Activated T-helper 1 cell treated with anti-CD3 and anti-CD28 coated beads, Interleukin-12 subunit alpha, Interleukin-12 subunit beta, Interleukin-2, Interleukin-4 antibody, amounts not matched to agents 30 ng/mL and 10 ng/mL and 1 ng/mL, durations not matched to agents 14 hours and 24 hours and 36 hours (primary cell): ENCODE measurements at regions not wholly inside any gene's neighbourhood (a gene's known extent, or its start where the extent isn't known, plus 50 kb on each side); places are given as distances from the start of the nearest gene placed in this dataset.
"Not testable (repeated sequence)": the region's sequence is repeated elsewhere in the genome, so short reads cannot be mapped to it uniquely, and the experiment has no call there.

Experiments
- DNase-seq: peaks from one replicate; pipeline ENCODE4 v3.0.0; 2021; ENCODE audit warnings: low spot score
- H3K27ac Mint-ChIP-seq: one replicate; pipeline ENCODE4 v1.8.0; 2021; ENCODE audit warnings: mild to moderate bottlenecking, mixed read lengths
- H3K27me3 Mint-ChIP-seq: one replicate; pipeline ENCODE4 v1.8.0; 2022; ENCODE audit warnings: mild to moderate bottlenecking, moderate library complexity, mixed read lengths; ENCODE audit not compliant: insufficient read depth
- H3K36me3 Mint-ChIP-seq: one replicate; pipeline ENCODE4 v1.8.0; 2021; ENCODE audit warnings: low read depth, mixed read lengths
- H3K4me1 Mint-ChIP-seq: one replicate; pipeline ENCODE4 v1.8.0; 2021; ENCODE audit warnings: low read depth, mixed read lengths
- H3K4me3 Mint-ChIP-seq: one replicate; pipeline ENCODE4 v1.8.0; 2021; ENCODE audit warnings: mild to moderate bottlenecking, moderate library complexity, mixed read lengths
- H3K9me3 Mint-ChIP-seq: one replicate; pipeline ENCODE4 v1.8.0; 2021; ENCODE audit warnings: mixed read lengths
- intact Hi-C: fragments of 100-400 bp; cut with micrococcal nuclease; formaldehyde crosslinking; loops from one replicate; pipeline ENCODE4 v1.15.1; 2024

DNA sequence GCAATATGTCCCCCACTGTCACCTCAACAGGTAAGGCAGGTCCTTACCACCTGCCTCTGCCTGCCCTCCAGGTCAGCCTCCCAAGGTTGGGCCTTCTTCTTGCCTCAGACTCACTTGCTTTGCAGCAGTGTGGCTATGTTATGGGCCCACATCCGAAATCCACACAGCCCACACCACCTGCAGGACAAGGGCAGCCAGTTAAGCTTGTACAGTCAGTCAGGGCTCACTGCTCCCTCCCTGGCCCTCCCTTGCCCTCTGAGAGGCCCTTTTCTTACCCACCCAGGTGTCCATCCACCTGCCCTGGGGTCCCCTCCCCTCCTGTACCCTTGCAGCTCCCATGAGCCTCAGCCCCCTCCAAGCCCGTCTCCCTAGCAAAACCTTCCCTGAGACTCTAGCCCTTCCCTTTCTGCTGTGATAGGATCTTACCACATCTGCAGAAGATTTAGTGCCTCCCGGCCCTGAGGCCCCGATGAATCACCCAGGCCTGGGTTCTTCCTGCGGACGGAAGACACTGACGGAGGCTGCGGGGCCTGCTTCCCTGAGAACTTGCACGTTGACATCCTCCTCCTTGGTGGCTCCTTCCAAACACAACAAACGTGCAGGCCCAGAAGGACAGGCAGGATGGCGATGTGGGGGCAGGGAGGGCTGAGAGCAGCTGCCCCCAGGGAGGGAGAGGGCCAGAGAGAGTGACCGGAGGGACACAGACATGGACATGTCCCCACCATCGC is 5466.2 kb upstream of the TPTE start:
- H3K27me3 Mint-ChIP-seq, H3K4me1 Mint-ChIP-seq, H3K4me3 Mint-ChIP-seq, DNase-seq, H3K36me3 Mint-ChIP-seq, intact Hi-C loops, H3K27ac Mint-ChIP-seq, H3K9me3 Mint-ChIP-seq: not testable (repeated sequence)

DNA sequence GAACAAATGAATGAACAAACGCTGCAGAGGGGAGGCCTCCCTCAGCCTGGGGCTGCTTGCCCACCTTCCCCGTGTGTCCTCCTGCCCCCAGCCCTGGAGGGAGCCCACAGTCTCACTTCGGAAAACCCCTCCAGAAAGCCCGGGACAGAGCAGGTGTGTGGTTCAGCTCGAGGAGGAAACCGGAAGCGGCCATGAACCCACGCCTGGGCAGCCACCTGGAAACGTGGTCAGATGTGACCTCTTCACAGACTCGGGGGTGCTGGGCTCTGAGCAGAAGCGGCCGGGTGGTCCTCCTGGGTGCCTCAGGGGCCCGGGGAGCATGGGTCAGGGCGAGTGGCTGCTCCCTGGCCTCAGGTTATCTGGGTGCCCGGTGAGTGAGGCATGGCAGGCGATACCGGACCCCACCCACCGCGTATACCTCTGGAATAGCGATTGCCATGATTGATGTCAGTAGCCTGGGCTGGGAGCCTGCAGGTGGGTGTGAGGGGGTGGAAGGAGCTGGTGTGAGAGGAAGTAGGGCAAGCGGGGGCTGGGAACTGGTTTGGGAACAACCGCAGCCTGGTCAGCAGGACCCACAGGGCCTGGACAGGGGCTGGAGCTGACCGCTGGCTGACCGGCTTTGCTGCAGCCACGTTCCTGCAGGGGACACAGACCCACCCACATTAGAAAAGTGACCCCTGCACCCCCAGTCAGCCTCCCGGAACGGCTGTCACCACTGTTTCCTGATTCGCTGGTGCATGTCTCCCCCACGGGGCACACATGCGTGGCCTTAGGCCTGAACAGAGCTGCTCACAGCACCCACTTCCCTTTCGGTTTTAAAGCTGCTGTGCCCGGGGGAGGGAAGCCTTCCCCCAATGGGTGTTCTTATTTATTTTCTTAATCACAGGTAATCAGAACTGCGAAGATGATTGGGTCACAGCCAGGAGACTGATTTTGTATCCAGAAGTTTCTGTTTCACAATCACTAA is 5465.1 kb upstream of the TPTE start:
- H3K27me3 Mint-ChIP-seq, H3K9me3 Mint-ChIP-seq, H3K4me3 Mint-ChIP-seq, intact Hi-C loops, H3K4me1 Mint-ChIP-seq, H3K27ac Mint-ChIP-seq, H3K36me3 Mint-ChIP-seq, DNase-seq: not testable (repeated sequence)

DNA sequence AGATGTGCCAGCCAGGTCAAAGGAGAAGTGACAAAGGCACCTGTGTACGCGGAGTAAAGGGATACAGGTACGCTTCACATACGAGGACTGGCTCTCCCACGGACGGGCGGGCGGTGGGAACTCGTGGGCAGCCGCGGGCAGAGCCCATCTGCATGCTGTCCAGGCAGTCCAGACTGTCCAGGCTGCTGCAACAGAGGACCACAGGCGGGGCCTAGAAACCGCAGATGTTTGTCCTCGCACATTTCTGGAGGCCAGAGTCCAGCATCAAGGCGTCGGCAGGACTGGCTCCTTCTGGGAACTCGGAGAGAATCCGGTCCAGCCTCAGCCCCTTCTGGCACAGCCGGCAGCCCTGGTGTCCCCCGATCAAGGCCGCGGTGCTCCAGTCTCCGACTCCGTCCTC is 5464.3 kb upstream of the TPTE start:
- H3K9me3 Mint-ChIP-seq, intact Hi-C loops, H3K27ac Mint-ChIP-seq, H3K36me3 Mint-ChIP-seq, H3K27me3 Mint-ChIP-seq, DNase-seq, H3K4me1 Mint-ChIP-seq, H3K4me3 Mint-ChIP-seq: not testable (repeated sequence)

GRCh38 chr21:5060364-5061083 is 5460.9 kb upstream of the TPTE start:
- H3K4me3 Mint-ChIP-seq, H3K27me3 Mint-ChIP-seq, H3K9me3 Mint-ChIP-seq, H3K36me3 Mint-ChIP-seq, intact Hi-C loops, H3K27ac Mint-ChIP-seq, H3K4me1 Mint-ChIP-seq, DNase-seq: not testable (repeated sequence)

DNA sequence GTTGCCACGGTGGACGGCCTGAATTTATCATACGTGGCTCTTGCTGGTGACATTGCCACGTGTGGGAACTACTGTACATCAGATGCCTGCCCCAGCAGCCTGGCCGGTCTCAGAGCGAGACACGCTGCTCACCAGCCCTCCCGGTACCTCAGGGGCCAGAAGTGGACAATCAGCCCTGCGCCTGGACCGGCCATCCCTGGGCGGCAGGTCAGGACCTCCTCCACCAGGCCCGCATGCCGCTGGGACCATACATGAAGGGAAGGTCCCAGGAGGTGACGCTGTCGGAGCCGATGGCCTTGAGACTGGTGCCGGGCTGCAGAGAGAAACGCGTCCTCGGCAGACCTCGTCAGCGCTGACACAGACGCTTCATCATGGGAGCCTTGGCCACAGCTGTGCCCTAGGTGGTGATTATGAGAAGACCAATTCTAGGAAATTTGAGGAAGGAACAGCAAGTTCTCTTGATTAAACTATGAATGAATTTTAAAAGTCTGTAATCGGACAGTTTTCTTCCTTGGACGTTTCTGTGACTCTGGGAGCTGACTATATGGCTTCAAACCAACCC is 5456.7 kb upstream of the TPTE start:
- DNase-seq, H3K27ac Mint-ChIP-seq, H3K9me3 Mint-ChIP-seq, intact Hi-C loops, H3K36me3 Mint-ChIP-seq, H3K4me1 Mint-ChIP-seq, H3K27me3 Mint-ChIP-seq, H3K4me3 Mint-ChIP-seq: not testable (repeated sequence)

GRCh38 chr21:5065240-5066211 is 5455.9 kb upstream of the TPTE start:
- peak; percentile 74 for DNase-seq
- H3K36me3 Mint-ChIP-seq, H3K9me3 Mint-ChIP-seq, intact Hi-C loops, H3K4me3 Mint-ChIP-seq, H3K4me1 Mint-ChIP-seq, H3K27me3 Mint-ChIP-seq: not testable (repeated sequence)
- peak overlapping the region; percentile 44 for H3K27ac Mint-ChIP-seq

GRCh38 chr21:5066682-5067251 is 5454.6 kb upstream of the TPTE start:
- H3K36me3 Mint-ChIP-seq, H3K27ac Mint-ChIP-seq, intact Hi-C loops, H3K9me3 Mint-ChIP-seq, H3K27me3 Mint-ChIP-seq, DNase-seq, H3K4me1 Mint-ChIP-seq, H3K4me3 Mint-ChIP-seq: not testable (repeated sequence)

- intact Hi-C loops, H3K9me3 Mint-ChIP-seq, H3K4me1 Mint-ChIP-seq, DNase-seq, H3K36me3 Mint-ChIP-seq, H3K4me3 Mint-ChIP-seq, H3K27me3 Mint-ChIP-seq, H3K27ac Mint-ChIP-seq: not testable (repeated sequence)
Observed at GRCh38 chr21:5067326-5068048, 5453.9 kb upstream of the TPTE start.

GRCh38 chr21:5068649-5069048 is 5452.7 kb upstream of the TPTE start:
- H3K4me1 Mint-ChIP-seq, intact Hi-C loops, H3K4me3 Mint-ChIP-seq, H3K27me3 Mint-ChIP-seq, H3K9me3 Mint-ChIP-seq, H3K27ac Mint-ChIP-seq, H3K36me3 Mint-ChIP-seq, DNase-seq: not testable (repeated sequence)

DNA sequence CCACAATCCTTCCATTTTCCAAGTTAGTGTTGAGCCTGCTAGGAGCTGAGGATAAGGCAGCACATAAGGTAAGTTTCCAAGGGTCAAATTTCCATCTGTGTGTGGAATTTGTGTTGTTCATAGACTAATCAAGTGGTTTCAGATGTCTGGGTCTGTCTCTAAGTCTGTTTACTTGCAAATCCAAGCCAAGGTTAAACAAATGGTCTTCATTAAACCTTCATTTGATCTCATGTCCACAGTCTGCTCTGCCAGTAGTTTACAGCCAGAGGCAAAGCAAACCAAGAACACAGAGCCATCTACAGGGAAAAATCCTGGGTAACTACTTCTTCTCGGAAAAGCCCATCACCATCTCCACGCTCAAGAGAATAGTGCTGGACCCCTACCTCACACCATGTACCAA is 5450.2 kb upstream of the TPTE start:
- H3K27me3 Mint-ChIP-seq, H3K4me3 Mint-ChIP-seq, H3K9me3 Mint-ChIP-seq, H3K27ac Mint-ChIP-seq, H3K4me1 Mint-ChIP-seq, intact Hi-C loops, H3K36me3 Mint-ChIP-seq, DNase-seq: not testable (repeated sequence)

DNA sequence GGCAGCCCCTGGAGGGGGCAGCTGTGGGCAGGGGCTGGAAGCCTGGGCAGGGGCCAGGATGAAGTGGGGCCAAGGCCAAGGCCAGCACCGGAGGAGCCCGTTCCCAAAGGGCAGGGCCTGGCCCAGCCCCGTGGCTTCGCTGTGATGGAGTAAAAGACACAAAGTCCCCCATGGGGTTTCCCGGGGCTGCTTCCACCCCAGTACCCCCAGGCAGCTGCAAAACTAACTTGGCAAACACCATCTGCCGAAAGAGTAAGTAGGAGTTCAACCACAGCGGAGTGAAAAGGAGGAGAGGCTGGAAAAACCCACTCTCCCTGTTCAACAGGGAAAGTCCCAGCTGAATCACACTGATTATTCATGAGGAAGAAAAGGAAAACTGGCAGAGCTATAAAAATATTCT is 5444.5 kb upstream of the TPTE start:
- DNase-seq, H3K4me1 Mint-ChIP-seq, H3K36me3 Mint-ChIP-seq, H3K27ac Mint-ChIP-seq, intact Hi-C loops, H3K4me3 Mint-ChIP-seq, H3K9me3 Mint-ChIP-seq, H3K27me3 Mint-ChIP-seq: not testable (repeated sequence)
